ENCODE measurements at regions not wholly inside any gene's neighbourhood (a gene's known extent, or its start where the extent isn't known, plus 50 kb on each side); places are given as distances from the start of the nearest gene placed in this dataset.

- Histone ChIP-seq H3K27me3 (ENCODE audit: insufficient read depth) (no peaks in the 10 kb centered on the region), H2AFZ (no peak overlapping the region), H3F3A (replicated peaks; ENCODE audit: low read depth) (no peaks in the 10 kb centered on the region), H4K20me1 (replicated peaks; ENCODE audit: insufficient read depth) (no peaks in the 10 kb centered on the region), H3K27ac (ENCODE audit: low read depth) (no peak overlapping the region), H3K4me1 (ENCODE audit: insufficient read depth) (no peaks in the 10 kb centered on the region), H3K79me2 (replicated peaks; ENCODE audit: insufficient read depth) (no peaks in the 10 kb centered on the region), H3K9me2 (ENCODE audit: insufficient read depth) (0 out of 2 replicates have a peak, but pooled peaks cover 3% of the 10 kb centered on the region), H3K36me3 (ENCODE audit: insufficient read depth) (no peaks in the 10 kb centered on the region), H3K4me2 (no peak overlapping the region), H3K4me3 (no peak overlapping the region)
- Mint-ChIP-seq H3K4me3 (no peak overlapping the region), H3K27ac (no peak overlapping the region), H3K4me1 (no peaks in the 10 kb centered on the region), H3K9me3 (no peaks in the 10 kb centered on the region; the same call in 1 of the 3 replicates), H3K27me3 (ENCODE audit: insufficient read depth, low read depth, poor library complexity) (no peaks in the 10 kb centered on the region), H3K36me3 (ENCODE audit: low read depth) (no peaks in the 10 kb centered on the region)
- ATAC-seq (no peak), DNase-seq (ENCODE audit: low spot score) (no peak)
- TF ChIP-seq JUNB (IDR thresholded peaks at IDR 0.05; ENCODE audit: unreplicated experiment) (no peak), EZH2 (IDR thresholded peaks at IDR 0.05; ENCODE audit: low read depth, unreplicated experiment) (no peak), CTCF (conservative IDR thresholded peaks at IDR 0.05; ENCODE audit: low read depth in 2 of 2) (no peak), STAT1 (IDR thresholded peaks at IDR 0.05; ENCODE audit: unreplicated experiment) (no peak), ETS1 (IDR thresholded peaks at IDR 0.05) (no peak), ZNF462 (CRISPR knock-in tag; IDR thresholded peaks at IDR 0.05) (no peak), ZNF331 (CRISPR knock-in tag; IDR thresholded peaks at IDR 0.05; ENCODE audit: low read depth) (no peak), REST (IDR thresholded peaks at IDR 0.05; ENCODE audit: unreplicated experiment) (no peak), EZH2phosphoT487 (IDR thresholded peaks at IDR 0.05; ENCODE audit: unreplicated experiment) (no peak), CREB1 (CRISPR knock-in tag; IDR thresholded peaks at IDR 0.05; ENCODE audit: low read depth) (no peak)
These were observed 111.7 kb upstream of the TP63 start for GRCh38 chr3:189519458-189519857.
